Esophagus muscularis mucosa (tissue), 4 donors: ENCODE measurements at regions not wholly inside any gene's neighbourhood (a gene's known extent, or its start where the extent isn't known, plus 50 kb on each side); places are given as distances from the start of the nearest gene placed in this dataset.

Experiments used
- DNase-seq: peaks from one replicate; pipeline ENCODE4 v3.0.0-alpha.2; 2017; ENCODE audit errors: extremely low spot score
- H3K27ac ChIP-seq, 4 donors: fragments of 200-600 bp; sonication (generic); replicated peaks in 1 of 4; 1 replicate in 3 of 4; 2 replicates in 1 of 4; pipeline ENCODE4 v1.5.1; 2016 to 2019; ENCODE audit warnings: mild to moderate bottlenecking in 1 of 4
- H3K27me3 ChIP-seq, 4 donors: fragments of 200-600 bp; sonication (generic); one replicate each; pipeline versions ENCODE4 v1.5.1 to v1.6.0; 2016 to 2019
- H3K36me3 ChIP-seq, 4 donors: fragments of 200-600 bp; sonication (generic); one replicate each; pipeline ENCODE4 v1.5.1; 2016 to 2019
- H3K4me1 ChIP-seq, 4 donors: fragments of 200-600 bp; sonication (generic); one replicate each; pipeline ENCODE4 v1.5.1; 2016 to 2019
- H3K4me3 ChIP-seq, 4 donors: fragments of 200-600 bp; sonication (generic); 1 replicate in 2 of 4; 2 replicates in 2 of 4; pipeline ENCODE4 v1.5.1; 2016 to 2019; ENCODE audit warnings: mild to moderate bottlenecking in 4 of 4, moderate library complexity in 1 of 4
- H3K9me3 ChIP-seq, 4 donors: fragments of 200-600 bp; sonication (generic); 1 replicate in 3 of 4; 2 replicates in 1 of 4; pipeline ENCODE4 v1.5.1; 2016 to 2019
- EP300 ChIP-seq: sonication (generic); formaldehyde crosslinking; IDR thresholded peaks from one replicate; pipeline ENCODE4 v1.6.1; 2017; ENCODE audit warnings: antibody characterized with exemption
- POLR2A ChIP-seq: fragments of 450-650 bp; IDR thresholded peaks from one replicate; pipeline ENCODE4 v1.6.1; 2017; ENCODE audit warnings: antibody characterized with exemption, moderate library complexity, mild to moderate bottlenecking, low read depth
- POLR2AphosphoS5 ChIP-seq, 2 donors: sonication (generic); formaldehyde crosslinking; IDR thresholded peaks; one replicate each; pipeline ENCODE4 v1.6.1; 2017; ENCODE audit warnings: antibody characterized with exemption in 2 of 2
- WGBS: methylation state at CpG from one replicate; pipeline ENCODE4 v1.1.5; 2018; 5-methylcytosine and 5-hydroxymethylcytosine counted together
- intact Hi-C: fragments of 100-400 bp; cut with DNase I; formaldehyde crosslinking; loops from one replicate; pipeline ENCODE4 v1.15.1; 2023
- TF ChIP-seq, protein P1 (sequence below), 3 experiments: fragments of 200-600 bp in 2 of 3; fragments of 450-650 bp in 1 of 3; sonication (generic) in 2 of 3; IDR thresholded peaks; one replicate each; pipeline ENCODE4 v1.5.1; 2017 to 2019; ENCODE audit warnings: antibody characterized with exemption in 3 of 3, mild to moderate bottlenecking in 2 of 3, moderate library complexity in 1 of 3

DNA sequence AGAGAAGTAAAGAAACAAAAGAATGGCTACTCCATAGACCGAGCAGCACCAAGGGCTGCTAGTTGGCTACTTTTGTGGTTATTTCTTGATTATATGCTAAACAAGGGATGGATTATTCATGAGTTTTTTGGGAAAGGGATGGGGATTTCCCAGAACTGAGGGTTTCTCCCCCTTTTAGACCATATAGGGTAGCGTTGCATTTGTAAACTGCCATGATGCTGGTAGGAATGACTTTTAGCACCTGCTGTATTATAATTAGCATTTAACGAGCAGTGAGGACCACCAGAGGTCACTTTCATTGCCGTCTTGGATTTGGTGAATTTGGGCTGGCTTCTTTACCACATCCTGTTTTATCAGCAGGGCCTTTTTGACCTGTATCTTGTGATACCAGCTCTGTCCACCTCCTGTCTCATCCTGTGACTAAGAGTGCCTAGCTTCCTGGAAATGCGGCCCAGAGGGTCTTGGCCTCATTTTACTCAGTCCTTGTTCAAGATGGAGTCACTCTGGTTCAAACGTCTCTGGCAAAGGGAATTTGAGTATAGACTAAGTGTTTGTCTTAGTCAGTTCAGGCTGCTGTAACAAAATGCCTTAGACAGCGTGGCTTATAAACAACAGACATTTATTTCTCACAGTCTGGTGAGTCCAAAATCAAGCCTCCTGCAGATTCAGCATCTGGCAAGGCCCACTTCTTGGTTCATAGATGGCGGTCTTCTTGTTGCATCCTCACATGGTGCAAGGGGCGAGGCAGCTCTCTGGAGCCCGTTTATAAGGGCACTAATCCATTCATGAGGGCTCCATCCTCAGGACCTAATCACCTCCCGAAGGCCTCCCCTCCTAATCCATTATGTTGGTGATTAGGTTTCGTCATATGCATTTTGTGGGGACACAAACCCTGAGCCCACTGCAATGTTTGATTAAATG, 348.3 kb upstream of the SFSWAP start:
- H3K4me1 ChIP-seq: no peaks in the 10 kb centered on the region
- 78% methylated on average over 12 of the region's 12 CpGs for WGBS
- TF ChIP-seq POLR2AphosphoS5 (IDR thresholded peaks at IDR 0.05): no peak
- TF ChIP-seq EP300: no peak
- TF ChIP-seq, protein P1, sequence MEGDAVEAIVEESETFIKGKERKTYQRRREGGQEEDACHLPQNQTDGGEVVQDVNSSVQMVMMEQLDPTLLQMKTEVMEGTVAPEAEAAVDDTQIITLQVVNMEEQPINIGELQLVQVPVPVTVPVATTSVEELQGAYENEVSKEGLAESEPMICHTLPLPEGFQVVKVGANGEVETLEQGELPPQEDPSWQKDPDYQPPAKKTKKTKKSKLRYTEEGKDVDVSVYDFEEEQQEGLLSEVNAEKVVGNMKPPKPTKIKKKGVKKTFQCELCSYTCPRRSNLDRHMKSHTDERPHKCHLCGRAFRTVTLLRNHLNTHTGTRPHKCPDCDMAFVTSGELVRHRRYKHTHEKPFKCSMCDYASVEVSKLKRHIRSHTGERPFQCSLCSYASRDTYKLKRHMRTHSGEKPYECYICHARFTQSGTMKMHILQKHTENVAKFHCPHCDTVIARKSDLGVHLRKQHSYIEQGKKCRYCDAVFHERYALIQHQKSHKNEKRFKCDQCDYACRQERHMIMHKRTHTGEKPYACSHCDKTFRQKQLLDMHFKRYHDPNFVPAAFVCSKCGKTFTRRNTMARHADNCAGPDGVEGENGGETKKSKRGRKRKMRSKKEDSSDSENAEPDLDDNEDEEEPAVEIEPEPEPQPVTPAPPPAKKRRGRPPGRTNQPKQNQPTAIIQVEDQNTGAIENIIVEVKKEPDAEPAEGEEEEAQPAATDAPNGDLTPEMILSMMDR (IDR thresholded peaks at IDR 0.05): no peak
- no peak for TF ChIP-seq POLR2A
- no peaks in the 10 kb centered on the region for H3K36me3 ChIP-seq
- intact Hi-C loops: no loop called here
- no peak overlapping the region for H3K4me3 ChIP-seq
- H3K27ac ChIP-seq: no peak overlapping the region
- peaks cover 0 to 31% (median 0%) of the 10 kb centered on the region in 4 donors for H3K27me3 ChIP-seq
- H3K9me3 ChIP-seq: no peaks in the 10 kb centered on the region
- DNase-seq: no peak

DNA sequence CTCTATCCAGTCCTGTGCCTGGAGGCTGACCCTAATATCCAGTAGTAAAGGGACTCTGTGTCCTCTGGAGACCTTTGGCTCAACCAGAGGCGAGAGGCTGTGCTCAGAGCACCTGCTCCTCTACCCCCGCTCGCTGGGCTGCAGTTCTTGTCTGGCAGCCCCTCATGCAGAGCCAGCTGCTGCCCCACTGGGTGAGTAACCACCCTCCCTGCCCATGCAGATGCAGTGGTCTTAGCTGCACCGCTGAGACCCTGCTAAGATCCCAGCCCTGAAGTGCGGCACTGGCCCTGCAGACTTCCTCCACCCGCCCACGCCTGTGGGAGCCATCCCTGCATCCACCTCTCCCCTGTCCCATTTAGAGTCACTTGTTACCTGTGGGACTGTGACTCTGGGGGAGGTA, 347.5 kb upstream of the SFSWAP start:
- H3K4me1 ChIP-seq: no peaks in the 10 kb centered on the region
- no peak for TF ChIP-seq POLR2A
- TF ChIP-seq, protein P1 (IDR thresholded peaks at IDR 0.05): no peak
- no peak for TF ChIP-seq EP300
- TF ChIP-seq POLR2AphosphoS5 (IDR thresholded peaks at IDR 0.05): no peak
- intact Hi-C loops: no loop called here
- H3K36me3 ChIP-seq: no peaks in the 10 kb centered on the region
- H3K4me3 ChIP-seq: no peak overlapping the region
- H3K27ac ChIP-seq: no peak overlapping the region
- DNase-seq: no peak
- H3K27me3 ChIP-seq: peaks cover 0 to 36% (median 0%) of the 10 kb centered on the region in 4 donors
- WGBS: 84% methylated on average over 7 of the region's 7 CpGs
- H3K9me3 ChIP-seq: no peaks in the 10 kb centered on the region

DNA sequence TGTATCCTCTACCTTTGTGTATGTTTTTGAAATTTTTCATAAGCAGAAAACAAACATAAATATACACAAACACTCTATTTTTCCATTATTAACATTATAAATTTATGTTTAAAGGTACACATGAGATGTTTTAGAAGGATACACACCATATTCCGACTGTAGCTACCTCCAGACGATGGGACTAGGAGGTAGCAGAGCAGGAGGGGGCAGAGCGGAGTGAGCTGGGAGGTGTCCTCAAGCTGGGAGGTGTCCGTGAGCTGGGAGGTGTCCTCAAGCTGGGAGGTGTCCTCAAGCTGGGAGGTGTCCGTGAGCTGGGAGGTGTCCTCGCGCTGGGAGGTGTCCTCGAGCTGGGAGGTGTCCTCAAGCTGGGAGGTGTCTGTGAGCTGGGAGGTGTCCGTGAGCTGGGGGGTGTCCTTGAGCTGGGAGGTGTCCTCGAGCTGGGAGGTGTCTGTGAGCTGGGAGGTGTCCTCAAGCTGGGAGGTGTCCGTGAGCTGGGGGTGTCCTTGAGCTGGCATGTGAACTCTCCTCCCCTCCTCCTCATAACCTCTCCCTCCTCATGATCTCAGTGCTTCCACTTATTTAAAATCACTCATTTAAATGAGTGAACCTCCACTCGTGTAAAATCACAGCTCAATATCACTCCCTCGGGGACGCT, 346.9 kb upstream of the SFSWAP start:
- H3K36me3 ChIP-seq: no peaks in the 10 kb centered on the region
- TF ChIP-seq, protein P1 (IDR thresholded peaks at IDR 0.05): no peak
- TF ChIP-seq POLR2AphosphoS5 (IDR thresholded peaks at IDR 0.05): no peak
- no peak for TF ChIP-seq EP300
- H3K4me3 ChIP-seq: no peak overlapping the region
- no peaks in the 10 kb centered on the region for H3K9me3 ChIP-seq
- no peaks in the 10 kb centered on the region for H3K4me1 ChIP-seq
- WGBS: 60% methylated on average over 13 of the region's 14 CpGs
- no peak for DNase-seq
- peaks cover 0 to 37% (median 0%) of the 10 kb centered on the region in 4 donors for H3K27me3 ChIP-seq
- no peak overlapping the region for H3K27ac ChIP-seq
- intact Hi-C loops: no loop called here

DNA sequence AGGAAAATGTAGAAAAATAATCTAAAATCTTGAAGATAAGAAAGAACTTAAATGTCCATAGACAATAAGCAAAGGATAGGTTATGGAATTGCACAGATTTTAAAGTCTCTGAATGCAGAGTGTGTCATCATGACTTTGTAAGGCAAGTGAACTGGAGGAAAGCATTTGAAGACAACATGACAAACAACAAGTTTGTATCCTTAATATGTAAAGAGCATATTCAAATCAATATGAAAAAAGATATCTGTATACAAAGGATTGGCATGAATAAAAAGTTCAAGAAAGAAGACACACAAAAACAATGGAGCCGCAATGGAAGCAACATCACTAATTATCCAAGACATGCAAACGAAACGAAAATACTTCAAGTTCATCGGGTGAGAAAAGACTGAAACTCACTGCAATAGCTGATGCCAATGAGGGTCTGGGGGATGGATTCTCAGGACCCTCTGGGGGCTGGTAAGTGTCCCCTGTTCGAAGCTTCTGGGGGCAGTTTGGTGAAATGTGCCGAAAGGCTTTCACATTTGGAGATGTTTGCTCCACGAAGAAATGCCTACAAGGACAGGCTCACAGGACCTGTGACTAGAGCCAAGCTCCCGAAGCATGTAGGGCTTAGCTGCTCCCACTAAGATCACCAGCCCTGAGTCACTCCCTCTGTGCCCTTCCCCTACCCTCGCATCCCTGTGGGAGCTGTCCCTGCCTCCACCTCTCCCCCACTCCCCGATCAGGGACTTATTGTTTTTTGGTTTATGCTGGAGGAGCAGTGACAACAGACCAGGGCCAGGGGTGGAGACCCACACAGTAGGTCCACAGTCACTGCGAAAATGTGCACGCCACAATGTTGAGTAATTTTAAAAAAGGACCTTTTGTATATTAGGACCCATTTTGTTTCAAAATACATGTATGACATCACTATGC, 345.7 kb upstream of the SFSWAP start:
- Histone ChIP-seq H3K4me3 (no peak overlapping the region), H3K27ac (no peak overlapping the region), H3K27me3 (peaks cover 0 to 39% (median 0%) of the 10 kb centered on the region in 4 donors), H3K36me3 (no peaks in the 10 kb centered on the region), H3K4me1 (no peaks in the 10 kb centered on the region), H3K9me3 (no peaks in the 10 kb centered on the region)
- 87% methylated on average over 12 of the region's 12 CpGs for WGBS
- TF ChIP-seq, protein P1 (IDR thresholded peaks at IDR 0.05): no peak
- TF ChIP-seq EP300 (no peak), POLR2AphosphoS5 (IDR thresholded peaks at IDR 0.05) (no peak), POLR2A (no peak)
- no peak for DNase-seq
- intact Hi-C loops: no loop called here
